ENCODE measurements at regions not wholly inside any gene's neighbourhood (a gene's known extent, or its start where the extent isn't known, plus 50 kb on each side); places are given as distances from the start of the nearest gene placed in this dataset.
"Not testable (repeated sequence)": the region's sequence is repeated elsewhere in the genome, so short reads cannot be mapped to it uniquely, and the experiment has no call there.

- peak; percentile 41 for DNase-seq
- Histone ChIP-seq H3K4me3 (ENCODE audit: low read length) (no peak overlapping the region), H3K9me2 (replicated peaks; ENCODE audit: insufficient read depth, low read length) (no peaks in the 10 kb centered on the region), H3K79me2 (ENCODE audit: low read length) (no peaks in the 10 kb centered on the region), H3K4me2 (ENCODE audit: low read depth, low read length, poor library complexity, severe bottlenecking) (no peak overlapping the region), H3K27ac (ENCODE audit: low read length) (no peak overlapping the region), H3K9me3 (ENCODE audit: low read length) (no peaks in the 10 kb centered on the region), H3K9ac (ENCODE audit: low read length) (no peak overlapping the region), H2AFZ (ENCODE audit: low read length) (no peak overlapping the region), H3K27me3 (ENCODE audit: low read length) (no peaks in the 10 kb centered on the region), H3K36me3 (ENCODE audit: insufficient read depth, low read length) (no peaks in the 10 kb centered on the region), H4K20me1 (ENCODE audit: insufficient read depth, low read depth, low read length) (no peaks in the 10 kb centered on the region), H3K4me1 (ENCODE audit: low read length) (no peaks in the 10 kb centered on the region)
Measured at GRCh38 chr20:12936020-12936419, 72.8 kb upstream of the SPTLC3 start.

GRCh38 chr20:12936524-12936923 lies 72.2 kb upstream of the SPTLC3 start:
- Histone ChIP-seq H3K9me2 (replicated peaks; ENCODE audit: insufficient read depth, low read length) (no peaks in the 10 kb centered on the region), H3K36me3 (ENCODE audit: insufficient read depth, low read length) (no peaks in the 10 kb centered on the region), H3K4me3 (ENCODE audit: low read length) (no peak overlapping the region), H3K4me2 (ENCODE audit: low read depth, low read length, poor library complexity, severe bottlenecking) (no peak overlapping the region), H3K79me2 (ENCODE audit: low read length) (no peaks in the 10 kb centered on the region), H3K9me3 (ENCODE audit: low read length) (no peaks in the 10 kb centered on the region), H3K4me1 (ENCODE audit: low read length) (no peaks in the 10 kb centered on the region), H2AFZ (ENCODE audit: low read length) (no peak overlapping the region), H3K27ac (ENCODE audit: low read length) (no peak overlapping the region), H3K9ac (ENCODE audit: low read length) (no peak overlapping the region), H4K20me1 (ENCODE audit: insufficient read depth, low read depth, low read length) (no peaks in the 10 kb centered on the region), H3K27me3 (ENCODE audit: low read length) (no peaks in the 10 kb centered on the region)
- no peak for DNase-seq

- Histone ChIP-seq H3K9me3 (ENCODE audit: low read length) (no peaks in the 10 kb centered on the region), H3K4me2 (ENCODE audit: low read depth, low read length, poor library complexity, severe bottlenecking) (no peak overlapping the region), H3K79me2 (ENCODE audit: low read length) (no peaks in the 10 kb centered on the region)
Measured at GRCh38 chr20:12941025-12941424, 67.7 kb upstream of the SPTLC3 start.

GRCh38 chr20:12942123-12942522 lies 66.6 kb upstream of the SPTLC3 start:
- no peak overlapping the region for H3K27ac ChIP-seq (ENCODE audit: low read length)
- no peaks in the 10 kb centered on the region for H3K9me3 ChIP-seq (ENCODE audit: low read length)
- H3K36me3 ChIP-seq (ENCODE audit: insufficient read depth, low read length), result no peaks in the 10 kb centered on the region
- H3K4me1 ChIP-seq (ENCODE audit: low read length), result no peaks in the 10 kb centered on the region
- no peaks in the 10 kb centered on the region for H4K20me1 ChIP-seq (ENCODE audit: insufficient read depth, low read depth, low read length)
- no peak overlapping the region for H3K4me3 ChIP-seq (ENCODE audit: low read length)
- H2AFZ ChIP-seq (ENCODE audit: low read length), result no peak overlapping the region
- H3K4me2 ChIP-seq (ENCODE audit: low read depth, low read length, poor library complexity, severe bottlenecking), result no peak overlapping the region
- no peak overlapping the region for H3K9ac ChIP-seq (ENCODE audit: low read length)
- no peak for DNase-seq
- H3K27me3 ChIP-seq (ENCODE audit: low read length), result no peaks in the 10 kb centered on the region
- no peaks in the 10 kb centered on the region for H3K9me2 ChIP-seq (replicated peaks; ENCODE audit: insufficient read depth, low read length)
- no peaks in the 10 kb centered on the region for H3K79me2 ChIP-seq (ENCODE audit: low read length)

More at GRCh38 chr20:12941025-12941424, 67.7 kb upstream of the SPTLC3 start:
- H4K20me1 ChIP-seq (ENCODE audit: insufficient read depth, low read depth, low read length), result no peaks in the 10 kb centered on the region
- no peak overlapping the region for H2AFZ ChIP-seq (ENCODE audit: low read length)
- H3K36me3 ChIP-seq (ENCODE audit: insufficient read depth, low read length), result no peaks in the 10 kb centered on the region
- H3K9ac ChIP-seq (ENCODE audit: low read length), result no peak overlapping the region
- no peaks in the 10 kb centered on the region for H3K27me3 ChIP-seq (ENCODE audit: low read length)
- H3K9me2 ChIP-seq (replicated peaks; ENCODE audit: insufficient read depth, low read length), result no peaks in the 10 kb centered on the region
- DNase-seq, result no peak
- no peaks in the 10 kb centered on the region for H3K4me1 ChIP-seq (ENCODE audit: low read length)
- no peak overlapping the region for H3K27ac ChIP-seq (ENCODE audit: low read length)
- no peak overlapping the region for H3K4me3 ChIP-seq (ENCODE audit: low read length)

- no peaks in the 10 kb centered on the region for H3K4me1 ChIP-seq (ENCODE audit: low read length)
- no peaks in the 10 kb centered on the region for H4K20me1 ChIP-seq (ENCODE audit: insufficient read depth, low read depth, low read length)
- no peaks in the 10 kb centered on the region for H3K9me2 ChIP-seq (replicated peaks; ENCODE audit: insufficient read depth, low read length)
- H3K79me2 ChIP-seq (ENCODE audit: low read length), result no peaks in the 10 kb centered on the region
- no peak overlapping the region for H3K4me2 ChIP-seq (ENCODE audit: low read depth, low read length, poor library complexity, severe bottlenecking)
- no peak overlapping the region for H3K27ac ChIP-seq (ENCODE audit: low read length)
- H3K9me3 ChIP-seq (ENCODE audit: low read length), result no peaks in the 10 kb centered on the region
- no peaks in the 10 kb centered on the region for H3K27me3 ChIP-seq (ENCODE audit: low read length)
- DNase-seq, result no peak
- no peaks in the 10 kb centered on the region for H3K36me3 ChIP-seq (ENCODE audit: insufficient read depth, low read length)
- H2AFZ ChIP-seq (ENCODE audit: low read length), result no peak overlapping the region
- H3K4me3 ChIP-seq (ENCODE audit: low read length), result no peak overlapping the region
- no peak overlapping the region for H3K9ac ChIP-seq (ENCODE audit: low read length)
Measured at GRCh38 chr20:12946789-12947188, 62.0 kb upstream of the SPTLC3 start.

- Histone ChIP-seq H3K27ac (ENCODE audit: low read length) (no peak overlapping the region), H2AFZ (ENCODE audit: low read length) (no peak overlapping the region), H4K20me1 (ENCODE audit: insufficient read depth, low read depth, low read length) (no peaks in the 10 kb centered on the region), H3K4me1 (ENCODE audit: low read length) (no peaks in the 10 kb centered on the region), H3K9ac (ENCODE audit: low read length) (no peak overlapping the region), H3K9me3 (ENCODE audit: low read length) (no peaks in the 10 kb centered on the region), H3K9me2 (replicated peaks; ENCODE audit: insufficient read depth, low read length) (no peaks in the 10 kb centered on the region), H3K4me3 (ENCODE audit: low read length) (no peak overlapping the region), H3K4me2 (ENCODE audit: low read depth, low read length, poor library complexity, severe bottlenecking) (no peak overlapping the region), H3K27me3 (ENCODE audit: low read length) (no peaks in the 10 kb centered on the region), H3K79me2 (ENCODE audit: low read length) (no peaks in the 10 kb centered on the region), H3K36me3 (ENCODE audit: insufficient read depth, low read length) (no peaks in the 10 kb centered on the region)
- DNase-seq, result no peak
Measured at GRCh38 chr20:12947691-12948090, 61.1 kb upstream of the SPTLC3 start.

GRCh38 chr20:12949429-12949980 lies 59.3 kb upstream of the SPTLC3 start:
- no peak overlapping the region for H2AFZ ChIP-seq (ENCODE audit: low read length)
- H3K4me3 ChIP-seq (ENCODE audit: low read length), result no peak overlapping the region
- H3K9me3 ChIP-seq (ENCODE audit: low read length), result no peaks in the 10 kb centered on the region
- H3K9me2 ChIP-seq (replicated peaks; ENCODE audit: insufficient read depth, low read length), result no peaks in the 10 kb centered on the region
- H3K79me2 ChIP-seq (ENCODE audit: low read length), result no peaks in the 10 kb centered on the region
- no peak overlapping the region for H3K27ac ChIP-seq (ENCODE audit: low read length)
- H4K20me1 ChIP-seq (ENCODE audit: insufficient read depth, low read depth, low read length), result no peaks in the 10 kb centered on the region
- no peaks in the 10 kb centered on the region for H3K36me3 ChIP-seq (ENCODE audit: insufficient read depth, low read length)
- no peaks in the 10 kb centered on the region for H3K27me3 ChIP-seq (ENCODE audit: low read length)
- no peak overlapping the region for H3K9ac ChIP-seq (ENCODE audit: low read length)
- H3K4me1 ChIP-seq (ENCODE audit: low read length), result no peaks in the 10 kb centered on the region
- H3K4me2 ChIP-seq (ENCODE audit: low read depth, low read length, poor library complexity, severe bottlenecking), result no peak overlapping the region
- DNase-seq, result no peak

- not testable (repeated sequence) for H3K27me3 ChIP-seq (ENCODE audit: low read length); H3K9me2 ChIP-seq (replicated peaks; ENCODE audit: insufficient read depth, low read length); H3K79me2 ChIP-seq (ENCODE audit: low read length); H4K20me1 ChIP-seq (ENCODE audit: insufficient read depth, low read depth, low read length); H3K36me3 ChIP-seq (ENCODE audit: insufficient read depth, low read length); H3K9ac ChIP-seq (ENCODE audit: low read length); H3K4me3 ChIP-seq (ENCODE audit: low read length); H3K27ac ChIP-seq (ENCODE audit: low read length); H3K4me2 ChIP-seq (ENCODE audit: low read depth, low read length, poor library complexity, severe bottlenecking); H2AFZ ChIP-seq (ENCODE audit: low read length); H3K9me3 ChIP-seq (ENCODE audit: low read length); DNase-seq; H3K4me1 ChIP-seq (ENCODE audit: low read length)
Measured at GRCh38 chr20:12954254-12954653, 54.5 kb upstream of the SPTLC3 start.

- Histone ChIP-seq H3K9me3 (ENCODE audit: low read length) (no peaks in the 10 kb centered on the region), H3K4me1 (ENCODE audit: low read length) (no peaks in the 10 kb centered on the region), H3K4me2 (ENCODE audit: low read depth, low read length, poor library complexity, severe bottlenecking) (no peak overlapping the region), H3K9ac (ENCODE audit: low read length) (no peak overlapping the region), H3K9me2 (replicated peaks; ENCODE audit: insufficient read depth, low read length) (no peaks in the 10 kb centered on the region), H3K27ac (ENCODE audit: low read length) (no peak overlapping the region), H3K36me3 (ENCODE audit: insufficient read depth, low read length) (no peaks in the 10 kb centered on the region), H4K20me1 (ENCODE audit: insufficient read depth, low read depth, low read length) (no peaks in the 10 kb centered on the region), H2AFZ (ENCODE audit: low read length) (no peak overlapping the region), H3K79me2 (ENCODE audit: low read length) (no peaks in the 10 kb centered on the region), H3K4me3 (ENCODE audit: low read length) (no peak overlapping the region), H3K27me3 (ENCODE audit: low read length) (no peaks in the 10 kb centered on the region)
- no peak for DNase-seq
Measured at GRCh38 chr20:12955611-12956010, 53.2 kb upstream of the SPTLC3 start.
